Left kidney (tissue), 1 donor: ENCODE measurements at regions not wholly inside any gene's neighbourhood (a gene's known extent, or its start where the extent isn't known, plus 50 kb on each side); places are given as distances from the start of the nearest gene placed in this dataset.

ENCODE experiments used
- DNase-seq: peaks from one replicate; pipeline ENCODE4 v3.0.0-alpha.2; 2013

DNA sequence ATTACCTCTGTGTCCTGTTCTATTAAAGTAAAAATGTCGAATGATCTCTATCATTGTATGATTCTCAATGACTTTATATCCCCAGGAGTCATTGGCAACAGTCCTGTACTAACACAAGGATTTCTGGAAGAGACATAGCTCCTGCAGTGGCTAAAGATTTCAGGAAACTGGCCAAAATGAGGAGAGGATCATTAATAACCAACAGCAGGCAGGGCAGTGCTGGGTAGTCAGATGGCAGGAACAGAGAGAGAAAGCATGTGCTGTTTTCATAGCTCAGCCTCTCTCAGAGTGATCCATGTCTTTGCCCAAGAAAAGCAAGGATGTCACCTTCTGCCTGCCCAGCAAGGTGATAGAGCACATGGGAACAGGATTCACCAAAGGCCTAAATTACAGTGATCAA is 604.7 kb upstream of the PLXNA2 start:
- no peak for DNase-seq

DNA sequence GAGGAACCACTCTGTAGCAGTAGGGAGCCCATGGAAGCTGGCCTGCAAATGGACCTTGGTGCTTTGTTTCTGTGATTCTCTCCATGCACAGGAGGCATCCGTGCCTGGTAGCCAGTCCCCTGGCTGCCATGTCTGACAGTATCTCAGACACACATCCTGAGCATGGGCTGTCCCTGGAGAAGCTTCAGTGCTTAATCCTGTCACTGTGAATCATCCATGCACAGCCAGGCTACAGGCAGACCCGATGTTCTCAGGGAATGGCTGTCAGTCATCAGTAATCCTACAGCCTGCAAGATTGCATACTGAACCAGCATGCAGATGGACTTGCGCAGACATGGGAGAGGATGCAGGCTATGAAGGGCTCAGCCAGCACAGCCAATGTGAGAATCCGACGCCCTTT is 606.3 kb upstream of the PLXNA2 start:
- no peak for DNase-seq

DNA sequence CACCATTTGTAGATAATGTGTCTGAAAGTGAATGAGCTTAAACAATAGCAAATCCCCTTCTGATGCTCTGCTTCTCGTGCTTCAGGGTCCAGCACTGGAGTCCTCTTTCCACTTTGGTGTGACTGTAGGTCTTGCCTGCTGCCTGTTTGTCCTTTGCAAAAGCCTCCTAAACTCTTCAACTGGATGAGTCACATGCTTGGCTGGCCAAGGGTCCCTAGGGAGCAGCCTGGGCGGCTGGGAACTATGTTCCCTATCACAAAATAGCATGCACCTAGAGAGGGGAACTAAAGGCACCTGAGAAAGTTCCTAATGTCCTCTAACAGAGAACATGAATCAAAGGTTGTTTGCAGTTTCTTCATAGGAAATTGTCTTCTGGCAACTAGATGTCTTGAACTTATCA is 607.2 kb upstream of the PLXNA2 start:
- no peak for DNase-seq

DNA sequence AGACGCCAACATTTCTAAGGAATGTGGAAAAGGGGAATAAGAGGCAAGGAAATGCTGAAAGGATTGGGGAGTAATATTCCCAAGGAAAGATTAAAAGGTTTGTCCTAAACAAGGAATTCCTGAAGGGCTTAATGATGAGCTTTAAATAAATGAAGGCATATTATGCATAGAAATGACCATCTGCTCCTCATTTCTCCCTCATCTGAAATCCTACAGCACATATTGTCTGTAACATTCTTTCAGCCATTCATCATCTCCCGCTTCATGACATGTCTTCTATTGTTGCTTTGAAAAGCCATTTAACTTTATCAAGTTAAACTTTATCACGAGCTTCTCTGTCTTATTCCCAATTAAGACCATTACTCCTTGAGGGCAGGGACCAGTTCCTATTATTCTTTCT is 608.7 kb upstream of the PLXNA2 start:
- no peak for DNase-seq

DNA sequence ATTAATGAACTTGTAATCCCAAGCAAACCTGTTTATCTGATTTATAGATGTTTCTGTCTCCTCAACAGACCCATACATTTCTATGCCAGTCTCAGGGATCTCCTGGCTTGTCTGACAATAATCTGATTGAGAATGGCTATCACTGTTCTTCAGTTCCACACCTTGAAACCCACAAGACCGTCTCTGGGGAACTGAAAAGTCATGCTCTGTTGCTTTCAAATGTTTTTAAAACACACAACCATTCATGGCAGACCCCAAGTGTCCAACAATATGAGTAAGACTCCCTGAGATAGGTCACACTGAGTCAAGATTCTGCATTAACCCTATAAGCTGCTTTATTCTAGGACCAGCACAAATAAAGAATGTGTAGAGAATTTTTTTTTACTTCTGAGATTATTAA is 611.2 kb upstream of the PLXNA2 start:
- DNase-seq: no peak

DNA sequence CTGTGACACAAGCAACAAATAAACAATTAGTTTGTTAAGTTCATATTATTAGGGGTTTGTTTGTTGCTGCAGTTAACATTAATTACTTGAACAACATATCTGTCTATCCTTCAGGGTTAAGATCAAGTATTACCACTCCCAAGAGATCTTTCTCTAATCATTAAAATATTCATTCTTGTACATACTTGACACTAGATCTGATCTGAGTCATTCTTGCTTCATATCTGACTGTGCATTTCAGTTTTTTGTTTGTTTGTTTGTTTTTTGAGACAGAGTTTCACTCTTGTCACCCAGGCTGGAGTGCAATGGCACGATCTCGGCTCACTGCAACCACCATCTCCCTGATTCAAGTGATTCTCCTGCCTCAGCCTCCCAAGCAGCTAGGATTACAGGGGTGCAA is 613.3 kb upstream of the PLXNA2 start:
- no peak for DNase-seq

DNA sequence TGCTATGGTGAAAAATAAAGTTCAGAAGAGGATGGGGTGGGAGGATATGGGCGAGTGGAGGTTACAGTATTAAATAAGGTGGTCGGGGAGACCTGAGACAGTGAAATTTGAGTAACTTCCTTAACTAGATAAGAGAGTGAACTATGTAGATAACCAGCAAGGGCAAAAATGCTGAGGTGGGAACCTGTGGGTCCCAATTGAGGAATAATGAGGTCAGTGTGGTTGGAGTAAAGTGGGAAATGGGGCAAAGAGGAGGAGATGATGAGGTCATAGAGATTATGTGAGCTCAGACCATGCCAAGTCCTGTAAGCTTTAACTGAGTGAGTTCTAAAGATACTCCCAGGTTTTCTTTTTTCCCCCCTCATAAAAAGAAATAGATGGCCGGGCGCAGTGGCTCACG is 614.6 kb upstream of the PLXNA2 start:
- DNase-seq: no peak

DNA sequence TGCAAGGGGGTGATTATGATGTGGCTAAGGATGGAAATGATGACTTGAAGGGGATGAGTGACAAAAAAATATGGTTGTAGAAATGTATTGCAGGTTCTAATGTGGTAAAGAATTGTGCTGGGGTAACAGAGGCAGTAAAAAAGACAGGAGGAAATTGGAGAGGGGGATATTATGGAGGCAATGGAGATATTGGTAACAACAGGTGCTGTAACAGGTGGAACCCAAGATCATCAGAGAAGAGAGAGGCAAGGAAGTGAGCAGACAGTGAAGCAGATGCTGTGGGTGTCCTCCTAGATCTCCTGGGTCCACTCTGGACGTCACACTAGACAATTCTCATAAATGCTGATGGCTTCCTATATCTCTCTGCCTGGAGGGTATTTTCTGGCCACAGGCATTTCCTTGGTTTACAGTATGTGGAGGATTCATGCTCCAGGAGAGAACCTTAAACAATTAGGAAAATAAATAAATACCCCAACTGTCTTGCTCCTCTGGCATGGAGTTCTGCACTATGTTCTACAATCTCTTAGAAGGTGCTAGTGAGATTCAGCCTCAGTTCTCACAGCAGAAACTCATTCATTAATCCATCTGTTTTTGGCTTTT is 620.3 kb upstream of the PLXNA2 start:
- DNase-seq: no peak

DNA sequence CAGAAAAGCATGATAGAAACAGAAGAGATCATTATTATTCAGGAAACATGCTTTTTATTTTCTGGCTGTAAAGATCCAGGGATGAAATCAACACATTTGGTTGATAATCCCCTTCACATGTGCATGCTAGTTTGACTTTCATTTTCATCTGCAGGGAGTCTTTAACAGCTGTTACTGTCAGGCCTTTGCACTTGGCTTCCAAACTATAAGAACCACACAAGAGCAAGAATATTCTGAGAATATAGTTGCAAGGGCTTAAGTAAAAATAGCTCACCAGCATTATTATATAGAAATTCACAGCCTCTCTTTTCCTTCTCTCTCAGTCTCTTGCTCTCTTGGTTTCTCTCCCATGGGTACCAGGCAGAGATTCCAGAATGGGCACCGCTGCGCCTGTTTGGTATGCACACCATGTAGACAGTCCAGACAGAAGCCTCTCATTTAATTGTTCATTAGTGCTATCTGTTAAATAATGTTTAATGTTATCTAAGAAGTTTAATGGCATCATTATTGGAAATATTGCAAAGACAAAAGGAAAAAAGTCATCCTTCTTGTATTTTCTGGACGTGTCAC is 622.3 kb upstream of the PLXNA2 start:
- DNase-seq: no peak

DNA sequence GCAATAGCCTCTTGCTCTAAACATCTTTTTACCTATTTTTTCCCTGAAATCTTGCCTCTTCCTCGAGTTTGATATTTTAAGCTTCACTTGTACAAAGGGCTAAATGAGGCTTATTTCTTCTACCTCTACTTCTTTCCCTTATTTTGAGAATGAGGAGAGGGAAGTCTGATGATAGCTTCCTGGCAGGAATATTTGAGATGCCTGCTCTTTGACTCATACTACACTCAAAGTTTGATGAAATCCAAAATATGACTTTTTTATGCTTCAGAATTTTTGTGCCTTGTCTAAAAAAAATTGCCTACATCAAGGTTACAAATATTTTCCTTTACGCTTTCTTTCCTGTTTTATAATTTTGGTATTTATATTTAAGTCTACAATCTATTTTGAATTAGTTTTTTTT is 624.4 kb upstream of the PLXNA2 start:
- DNase-seq: no peak

DNA sequence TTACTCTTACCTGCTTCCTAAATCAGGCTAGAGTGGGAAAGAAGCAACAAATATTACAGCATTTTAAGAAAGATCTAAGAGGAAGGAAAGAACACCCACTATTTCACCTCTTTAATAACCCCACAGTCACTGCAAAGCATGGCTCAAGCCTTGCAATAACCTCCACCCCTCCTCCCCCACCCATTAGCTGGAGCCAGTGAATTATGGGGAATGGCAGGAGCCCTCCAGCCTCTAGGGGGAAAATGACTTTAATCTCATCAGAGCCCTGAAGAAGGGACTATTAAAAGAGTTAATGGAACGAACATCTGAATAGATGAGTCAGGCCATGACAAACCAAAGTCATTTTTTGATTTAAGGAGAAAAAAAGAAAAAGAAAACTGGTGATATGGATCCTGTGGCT is 630.7 kb upstream of the PLXNA2 start:
- DNase-seq: no peak

DNA sequence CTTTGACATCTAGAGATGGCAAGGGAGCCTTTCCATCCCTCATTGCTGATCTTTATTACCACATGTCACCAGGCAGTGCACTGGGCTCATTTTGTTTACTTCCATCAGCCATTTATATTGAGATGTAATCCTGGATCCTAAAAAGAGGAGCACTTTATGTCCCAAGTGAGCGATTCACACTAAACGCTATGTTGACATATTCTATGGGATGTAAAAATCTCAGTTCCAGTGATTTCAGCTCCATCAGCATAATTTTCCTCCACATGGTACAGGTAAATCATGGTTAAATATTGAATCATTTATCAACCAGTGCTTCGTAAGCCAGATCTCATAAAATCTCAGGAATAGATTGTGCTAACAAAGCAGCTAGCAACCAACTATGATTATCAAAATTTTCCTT is 634.8 kb upstream of the PLXNA2 start:
- no peak for DNase-seq

DNA sequence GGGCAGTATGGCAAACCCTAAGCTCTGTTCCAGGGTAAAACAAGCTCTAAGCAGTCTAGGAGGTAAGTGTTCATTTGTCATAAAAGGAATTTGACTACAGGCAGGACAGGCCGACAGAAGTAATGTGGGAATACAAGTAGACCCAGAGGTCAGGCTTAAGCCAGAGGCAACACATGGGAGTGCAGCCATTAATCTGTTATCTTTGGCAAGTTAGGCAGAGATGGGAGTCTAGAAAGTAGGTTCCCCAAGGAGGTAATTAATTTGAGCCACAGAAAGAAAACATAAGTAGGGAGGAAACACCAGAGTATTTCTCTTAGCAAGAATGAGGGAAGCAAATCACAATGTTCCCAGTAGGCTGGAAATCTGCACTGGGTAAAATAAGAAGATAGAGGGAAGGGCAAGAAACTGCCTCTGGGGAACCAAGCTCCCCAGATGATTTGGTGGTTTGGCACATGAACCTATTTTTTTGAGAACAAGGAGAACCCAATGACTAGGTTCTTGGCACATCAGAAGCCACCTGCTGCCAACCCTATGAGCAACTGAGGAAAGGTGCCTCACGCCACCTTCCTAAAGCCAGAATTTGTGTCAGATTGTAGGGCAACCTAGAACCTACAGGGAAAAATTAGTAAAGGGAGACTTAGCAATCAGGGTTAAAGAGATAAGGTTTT is 636.4 kb upstream of the PLXNA2 start:
- peak; percentile 24 for DNase-seq

DNA sequence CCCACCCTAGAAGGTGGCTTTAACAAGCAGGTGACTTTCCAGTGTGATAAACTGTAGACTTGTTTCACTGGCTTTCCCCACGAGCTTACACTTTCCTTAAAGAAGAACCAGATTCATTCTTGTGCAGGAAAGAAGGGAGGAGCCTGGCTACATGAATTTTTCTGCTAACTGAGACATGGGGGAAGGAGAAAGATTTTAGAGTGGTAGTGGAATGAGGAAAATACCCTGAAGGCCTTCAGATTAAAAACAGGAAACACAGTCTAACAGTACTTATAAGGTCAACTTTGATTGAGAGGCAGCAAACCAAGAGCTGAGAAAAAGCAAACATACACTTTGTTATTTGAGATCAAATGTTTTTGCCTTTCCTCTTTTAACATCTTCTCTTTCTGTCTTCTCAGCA is 640.9 kb upstream of the PLXNA2 start:
- DNase-seq: no peak

DNA sequence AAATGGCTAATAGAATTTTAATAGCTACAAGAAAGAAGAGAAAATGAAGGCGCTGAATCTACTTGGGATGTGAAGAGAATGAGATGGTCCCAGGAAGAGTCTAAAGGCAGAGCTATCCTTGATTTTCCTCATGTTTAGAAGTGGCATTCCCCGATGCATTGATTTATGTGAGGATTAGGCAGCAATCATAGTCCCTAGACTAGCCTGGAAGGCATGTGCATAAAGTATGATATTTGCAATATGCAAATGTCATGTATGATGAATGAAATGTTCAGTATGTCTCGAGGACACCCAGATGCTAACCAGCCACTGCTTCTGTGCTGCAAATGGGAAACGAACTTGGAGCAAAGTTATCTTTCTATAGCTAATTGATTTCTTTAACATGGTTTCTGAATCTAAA is 641.5 kb upstream of the PLXNA2 start:
- no peak for DNase-seq

DNA sequence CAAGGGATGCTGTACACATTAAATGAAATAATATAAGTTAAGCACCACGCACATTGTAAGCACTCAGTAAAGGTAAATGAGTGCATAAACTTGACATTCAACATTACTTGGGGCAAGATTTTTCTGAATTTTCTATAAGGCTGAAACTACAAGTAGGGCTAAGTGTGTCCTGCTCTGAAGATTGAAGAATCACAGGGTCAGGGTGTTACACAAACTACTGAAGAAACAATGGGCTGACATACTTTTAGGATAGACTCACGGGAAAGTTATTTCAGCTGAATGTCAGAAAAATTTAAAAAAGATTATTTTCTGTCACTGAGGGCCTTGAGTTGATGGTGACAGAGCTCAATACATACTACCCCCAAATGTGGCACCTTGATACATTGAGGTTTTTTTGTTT is 644.2 kb upstream of the PLXNA2 start:
- no peak for DNase-seq

DNA sequence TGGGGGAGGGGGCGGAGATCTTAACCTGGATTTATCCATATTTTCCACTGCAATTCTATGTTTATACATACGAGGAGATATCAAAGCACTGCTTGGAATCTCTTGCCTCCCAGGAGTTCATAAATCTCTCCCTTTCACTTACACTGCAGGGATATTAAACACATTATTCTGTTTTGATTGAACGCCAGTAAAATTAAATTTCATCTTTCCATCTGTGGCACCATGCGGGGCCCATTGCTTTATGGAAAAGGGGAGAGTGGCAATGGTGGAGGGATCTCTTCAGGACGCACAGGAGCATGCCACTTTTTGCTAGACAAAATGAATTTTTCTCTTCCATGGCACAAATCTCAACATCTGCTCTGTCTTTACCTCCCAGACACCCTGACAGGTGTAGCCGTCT is 648.0 kb upstream of the PLXNA2 start:
- DNase-seq: no peak

DNA sequence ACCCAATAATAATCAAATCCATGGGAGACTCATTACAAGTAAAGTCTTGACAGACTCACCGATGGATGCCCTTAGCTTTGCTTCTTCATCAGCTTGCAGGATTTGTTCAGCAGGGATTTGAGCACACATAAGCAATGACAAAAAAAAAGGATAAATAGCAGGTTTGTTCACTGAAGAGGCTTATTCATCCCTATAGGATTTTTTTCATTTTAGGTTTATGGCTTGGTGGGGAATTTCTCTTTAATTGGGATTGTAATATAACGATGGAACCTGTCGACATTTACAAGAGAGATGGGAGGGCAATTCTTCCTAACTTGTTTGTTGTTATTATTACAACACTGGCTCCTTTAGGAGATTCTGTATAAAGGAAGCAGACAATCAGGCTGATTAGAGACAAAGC is 649.1 kb upstream of the PLXNA2 start:
- DNase-seq: no peak

DNA sequence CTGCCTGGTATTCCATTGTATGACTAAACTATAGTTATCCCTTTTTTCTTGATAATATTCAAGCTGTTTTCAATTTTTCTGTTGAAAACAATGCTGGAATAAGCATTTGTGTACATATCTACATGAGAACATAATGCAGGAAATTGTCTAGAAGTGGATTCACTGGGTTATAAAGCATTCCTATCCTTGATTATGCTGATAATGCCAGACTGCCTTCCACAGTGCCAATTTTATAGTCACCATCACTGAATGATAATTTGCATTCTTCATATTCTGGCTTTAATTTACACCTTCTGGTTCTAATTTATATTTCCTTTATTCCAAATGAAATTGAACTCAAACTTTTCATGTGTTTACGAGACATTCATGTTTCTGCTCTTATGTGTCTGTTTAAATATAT is 651.0 kb upstream of the PLXNA2 start:
- DNase-seq: no peak

DNA sequence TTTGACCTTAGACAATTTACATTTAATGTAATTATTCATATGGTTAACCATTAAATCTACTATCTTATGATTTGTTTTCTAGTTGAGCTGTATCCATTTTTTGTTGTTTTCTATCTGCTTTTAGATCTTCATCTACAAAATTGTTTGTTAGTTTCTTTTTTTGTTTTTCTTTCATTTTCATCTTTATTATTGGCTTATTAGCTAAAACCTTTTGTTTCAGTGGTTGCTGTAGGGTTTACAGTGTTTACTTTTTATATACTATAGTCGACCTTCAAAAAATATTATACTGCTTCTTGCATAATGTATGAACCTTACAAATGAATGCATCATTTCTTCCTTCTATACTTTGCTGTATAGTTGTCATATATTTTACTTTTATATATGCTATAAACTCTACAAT is 651.6 kb upstream of the PLXNA2 start:
- no peak for DNase-seq

DNA sequence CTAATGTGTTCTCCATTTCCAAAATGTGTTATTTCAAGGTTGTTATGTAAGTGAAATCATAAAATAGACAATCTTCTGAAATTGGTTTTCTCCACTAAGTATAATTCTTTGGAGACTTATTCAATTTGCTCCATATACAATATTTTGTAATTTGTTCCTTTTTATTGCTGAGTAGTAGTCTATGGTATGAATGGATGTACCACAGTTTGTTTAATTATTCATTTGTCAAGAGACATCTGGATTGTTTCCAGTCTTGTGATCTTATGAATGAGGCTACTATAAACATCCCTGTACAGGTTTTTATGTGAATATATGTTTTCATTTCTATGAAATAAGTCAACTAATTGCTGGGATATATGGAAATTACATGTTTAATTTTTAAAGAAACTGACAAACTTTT is 652.6 kb upstream of the PLXNA2 start:
- DNase-seq: no peak

DNA sequence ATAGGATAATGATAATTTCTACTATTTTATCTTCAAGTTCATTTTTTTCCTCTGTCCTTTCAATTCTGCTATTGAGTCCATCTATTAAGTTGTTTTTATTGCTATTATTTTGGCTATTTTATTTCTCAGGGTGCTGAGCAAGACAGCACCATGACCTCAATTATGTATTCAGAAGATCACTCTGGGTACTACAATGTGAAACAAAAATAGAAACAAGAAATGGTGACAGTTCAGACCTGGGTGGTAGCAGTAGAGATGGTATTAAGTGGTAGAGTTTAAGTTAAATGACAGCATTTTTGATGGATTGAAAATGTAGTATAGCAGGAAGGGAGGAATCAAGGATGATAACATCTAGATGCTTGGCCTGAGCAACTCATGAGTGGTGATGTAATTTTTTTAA is 655.3 kb upstream of the PLXNA2 start:
- no peak for DNase-seq

DNA sequence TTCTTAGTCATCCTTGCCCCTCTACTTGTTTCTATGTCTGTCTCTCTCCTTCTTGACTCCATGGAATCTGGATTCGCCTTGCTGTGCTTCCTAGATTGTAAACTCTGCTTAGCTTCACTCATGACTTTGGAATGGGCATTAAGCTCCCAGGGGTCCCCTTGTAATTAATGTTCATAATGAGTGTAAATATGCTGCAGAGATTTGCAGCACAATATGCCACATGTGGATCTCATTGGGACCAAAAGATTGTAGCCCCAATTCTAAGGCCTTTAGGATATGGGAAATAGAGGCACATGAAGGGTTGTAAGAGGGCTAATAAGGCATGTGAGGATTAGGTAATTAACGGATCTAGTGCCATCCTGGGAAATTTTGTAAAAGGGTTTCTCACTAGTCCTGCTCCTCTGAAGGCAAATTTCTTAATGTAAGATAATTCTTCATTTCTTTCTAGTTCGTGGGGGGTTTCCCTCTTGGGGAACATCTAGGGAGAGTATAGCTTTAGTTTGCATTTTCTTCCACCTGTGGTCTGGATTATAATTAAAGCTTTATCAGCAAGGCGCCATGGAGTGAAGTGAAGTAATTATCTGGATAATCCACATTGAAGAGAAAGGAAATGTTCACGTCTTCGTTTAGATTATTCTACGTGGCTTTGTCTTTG is 659.2 kb upstream of the PLXNA2 start:
- no peak for DNase-seq

DNA sequence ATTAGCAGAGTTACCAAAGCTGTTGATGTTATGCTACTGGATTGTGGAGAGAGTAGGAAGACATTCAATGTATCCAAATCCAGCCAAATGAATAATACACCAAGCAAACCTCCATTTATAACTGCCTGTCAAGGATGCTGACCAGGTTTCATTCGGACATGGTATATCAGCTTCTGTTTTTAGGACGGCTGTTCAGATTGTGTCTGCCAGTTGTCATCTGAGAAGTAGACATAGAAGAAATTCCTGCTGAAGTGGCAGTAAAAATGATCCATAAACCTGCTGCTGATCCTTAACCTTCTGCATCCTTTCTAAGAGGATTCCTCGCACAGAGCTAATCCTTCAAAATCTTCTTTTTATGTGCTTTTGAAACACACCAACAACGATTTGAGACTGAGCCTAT is 663.6 kb upstream of the PLXNA2 start:
- DNase-seq: no peak
